GM18868 (cell line): ENCODE measurements at regions not wholly inside any gene's neighbourhood (a gene's known extent, or its start where the extent isn't known, plus 50 kb on each side); places are given as distances from the start of the nearest gene placed in this dataset.
A peak's percentile ranks its signal among the peaks of the same experiment; 100 is the strongest.

ENCODE experiments used
- ATAC-seq: cut with Tn5 transposase; IDR thresholded peaks from one replicate; pipeline ENCODE4 v1.9.1; 2021; ENCODE audit warnings: mild to moderate bottlenecking, moderate library complexity; ENCODE audit not compliant: unreplicated experiment

GRCh38 chr3:95055288-95055687 is 992.4 kb downstream of the NSUN3 start:
- ATAC-seq = no peak

DNA sequence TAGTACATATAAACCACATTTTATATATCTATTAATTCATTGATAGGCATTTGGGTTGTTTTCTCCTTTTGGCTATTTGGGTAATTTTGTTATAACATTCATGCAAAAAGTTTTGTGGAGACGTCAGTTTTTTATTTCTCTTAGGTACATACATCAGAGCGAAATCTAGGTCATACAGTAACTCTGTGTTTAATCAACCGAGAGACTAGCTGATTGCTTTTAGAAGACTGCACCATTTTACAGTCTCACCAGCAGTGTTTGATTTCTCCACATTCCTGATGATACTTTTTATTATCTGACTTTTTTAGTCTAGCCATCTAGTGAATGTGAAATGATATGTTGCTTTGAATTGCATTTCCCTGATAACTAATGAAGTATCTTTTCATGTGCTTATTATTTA is 1019.3 kb downstream of the NSUN3 start:
- no peak for ATAC-seq

GRCh38 chr3:95084738-95085137 is 1021.9 kb downstream of the NSUN3 start:
- ATAC-seq = no peak

DNA sequence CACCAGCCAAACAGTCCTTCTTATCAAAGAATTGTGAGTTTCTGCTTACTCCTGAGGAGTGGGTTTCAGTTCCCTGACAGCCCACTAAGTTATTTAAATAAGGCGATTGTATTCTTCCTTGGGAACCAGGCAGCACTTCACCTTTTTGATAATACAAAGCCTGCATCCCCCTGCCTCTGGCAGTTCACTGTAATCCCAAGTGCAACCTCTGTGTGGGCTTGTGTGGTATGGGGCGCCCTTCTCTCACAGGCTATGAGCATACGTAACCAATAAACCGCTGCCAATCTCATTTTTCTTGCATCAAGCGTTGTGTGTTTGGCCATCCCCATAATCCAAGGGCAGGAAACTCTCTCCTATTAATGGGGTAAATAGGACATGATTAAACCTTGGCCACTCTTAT is 1025.6 kb downstream of the NSUN3 start:
- no peak for ATAC-seq

- no peak for ATAC-seq
Measured at GRCh38 chr3:95097493-95097892, 1034.6 kb downstream of the NSUN3 start.

DNA sequence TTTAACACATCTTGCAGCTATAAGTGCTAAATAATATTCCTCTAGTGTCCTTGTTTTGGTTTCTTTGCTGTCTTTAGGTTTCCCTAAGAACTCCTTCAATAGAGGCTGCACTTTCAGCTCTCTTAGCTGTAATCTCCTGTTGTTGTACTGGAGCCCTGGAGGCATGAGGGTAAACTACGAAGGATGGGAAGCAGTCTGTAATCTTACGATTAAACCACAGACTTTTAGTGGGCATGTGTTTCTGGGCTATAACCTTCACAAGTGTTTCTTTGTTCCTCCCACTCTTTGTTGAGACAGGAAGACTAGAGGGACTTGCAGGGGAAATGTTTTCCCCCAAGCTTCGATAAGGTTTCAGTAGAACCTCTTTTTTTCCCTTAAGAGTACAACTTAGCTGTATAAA is 1058.1 kb downstream of the NSUN3 start:
- no peak for ATAC-seq

DNA sequence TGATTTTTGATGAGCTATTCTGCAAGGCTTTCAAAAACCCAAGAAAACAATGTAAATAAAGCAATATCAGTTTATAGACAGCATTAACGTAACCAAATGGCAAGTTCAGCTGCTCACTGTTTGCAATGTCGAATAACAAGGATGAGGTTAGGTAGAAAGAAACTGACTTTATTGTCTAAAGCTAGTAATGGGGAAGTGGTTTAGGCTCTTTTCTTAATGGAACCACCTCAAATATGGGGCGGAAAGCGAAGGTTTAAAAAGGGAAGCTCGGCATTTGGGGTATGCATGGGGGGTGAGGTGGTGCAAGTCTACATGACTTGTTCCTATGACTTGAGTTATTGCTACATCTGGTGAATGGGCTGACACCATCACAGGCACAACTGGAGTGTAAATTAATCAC is 1060.2 kb downstream of the NSUN3 start:
- no peak for ATAC-seq

- no peak for ATAC-seq
Measured at GRCh38 chr3:95134693-95135413, 1072.0 kb downstream of the NSUN3 start.

DNA sequence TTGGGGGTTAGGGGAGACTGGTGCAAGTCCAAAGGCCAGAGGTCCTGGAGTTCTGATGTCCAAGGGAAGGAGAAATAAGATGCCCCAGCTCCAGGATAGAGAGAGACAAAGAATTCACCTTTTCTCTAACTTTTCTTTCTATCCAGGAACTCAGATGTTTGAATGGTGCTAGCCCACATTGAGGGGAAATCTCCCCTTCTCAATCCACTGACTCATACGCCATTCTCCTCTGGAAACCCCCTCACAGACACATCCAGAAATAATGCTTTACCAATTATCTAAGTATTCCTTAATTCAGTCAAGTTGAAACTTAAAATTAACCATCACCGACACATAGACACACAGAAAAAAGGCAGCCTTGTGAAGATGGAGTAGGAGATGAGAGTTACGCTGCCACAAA is 1085.2 kb downstream of the NSUN3 start:
- peak; percentile 82 for ATAC-seq

- no peak for ATAC-seq
Measured at GRCh38 chr3:95151590-95151989, 1088.7 kb downstream of the NSUN3 start.

DNA sequence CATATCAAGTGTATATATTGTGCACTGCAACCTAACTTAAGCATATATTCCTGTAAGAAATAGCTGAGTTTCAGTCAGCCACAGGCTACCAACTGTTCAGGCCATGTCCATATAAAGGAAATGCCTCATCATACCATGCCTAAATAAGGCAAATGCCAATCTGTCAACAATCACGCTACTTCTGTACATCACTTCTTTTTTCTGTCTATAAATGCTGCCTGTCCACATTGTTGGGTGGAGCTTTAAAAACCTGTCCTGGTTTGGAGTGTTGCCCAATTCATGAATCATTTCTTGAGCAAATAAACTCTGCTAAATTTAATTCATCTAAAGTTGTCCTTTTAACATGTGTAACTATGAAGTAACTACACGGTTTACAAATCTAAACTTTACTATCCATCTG is 1091.9 kb downstream of the NSUN3 start:
- no peak for ATAC-seq

DNA sequence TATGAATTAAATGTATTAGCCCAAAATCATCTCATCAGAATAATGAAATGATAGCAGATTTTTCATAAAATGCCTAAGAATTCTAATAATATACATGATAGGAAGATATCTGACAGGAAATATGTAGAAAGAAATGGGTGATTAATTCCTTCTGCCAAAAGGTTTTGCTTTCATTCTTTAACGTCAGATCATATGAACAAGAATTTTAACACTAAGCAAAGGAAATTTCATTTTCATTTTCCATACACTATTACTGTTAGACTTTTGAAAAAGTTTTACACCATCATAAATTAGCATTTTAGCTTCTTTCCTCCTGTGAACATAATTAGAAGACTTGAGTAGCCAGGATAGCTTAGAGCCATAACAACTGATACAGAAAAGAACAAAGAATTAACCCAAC is 1099.9 kb downstream of the NSUN3 start:
- no peak for ATAC-seq

- ATAC-seq = no peak
Measured at GRCh38 chr3:95167748-95168147, 1104.9 kb downstream of the NSUN3 start.

- no peak for ATAC-seq
Measured at GRCh38 chr3:95168526-95168925, 1105.7 kb downstream of the NSUN3 start.

DNA sequence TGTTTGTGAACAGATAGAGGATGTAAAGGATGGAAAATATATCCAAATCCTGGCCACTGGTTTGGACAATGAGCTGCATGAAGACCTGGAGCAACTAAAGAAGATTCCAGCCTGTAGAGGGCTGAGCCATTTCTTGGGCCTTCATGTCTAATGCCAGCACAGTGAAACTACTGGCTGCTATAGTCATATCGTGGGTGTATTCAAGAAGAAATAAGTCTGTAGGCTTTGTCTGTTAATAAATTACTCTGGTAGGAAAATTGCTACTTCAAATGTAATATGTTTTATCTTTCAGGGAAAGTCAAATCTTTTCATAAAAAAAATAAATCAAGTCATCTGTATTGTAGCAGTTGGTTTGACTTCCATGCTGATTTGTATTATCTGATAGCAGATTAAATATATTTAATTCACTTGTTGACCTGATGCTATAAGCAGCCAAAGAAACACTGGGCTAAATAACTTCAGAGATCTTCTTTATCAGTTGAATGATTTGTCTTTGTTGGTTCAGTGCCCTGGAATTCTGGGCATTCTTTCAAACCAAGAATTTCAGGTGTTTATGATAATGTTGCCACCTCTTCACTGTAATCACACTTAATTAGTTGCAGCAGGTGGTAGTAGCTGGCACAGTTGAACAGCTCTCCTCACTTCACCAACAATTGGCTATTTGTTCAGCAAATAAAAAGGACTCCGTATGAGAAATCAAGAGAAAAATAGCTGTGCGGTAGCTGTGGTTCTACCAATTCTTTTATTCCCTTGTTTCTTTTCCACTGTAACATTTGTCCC is 1109.5 kb downstream of the NSUN3 start:
- ATAC-seq = no peak

- ATAC-seq = no peak
Measured at GRCh38 chr3:95177096-95177495, 1114.2 kb downstream of the NSUN3 start.

DNA sequence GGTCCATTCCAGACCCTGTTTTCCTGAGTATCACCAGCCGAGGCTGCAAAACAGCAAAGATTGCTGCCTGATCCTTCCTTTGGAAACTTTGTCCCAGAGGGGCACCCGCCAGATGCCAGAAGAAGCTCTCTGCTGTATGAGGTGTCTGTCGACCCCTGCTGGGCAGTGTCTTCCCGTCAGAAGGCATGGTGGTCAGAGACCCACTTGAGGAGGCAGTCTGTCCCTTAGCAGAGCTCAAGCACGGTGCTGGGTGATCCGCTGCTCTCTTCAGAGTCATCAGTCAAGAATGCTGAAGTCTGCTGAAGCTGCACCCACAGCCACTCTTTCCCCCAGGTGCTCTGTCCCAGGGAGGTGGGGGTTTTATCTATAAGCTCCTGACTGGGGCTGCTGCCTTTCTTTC is 1121.2 kb downstream of the NSUN3 start:
- ATAC-seq = no peak

DNA sequence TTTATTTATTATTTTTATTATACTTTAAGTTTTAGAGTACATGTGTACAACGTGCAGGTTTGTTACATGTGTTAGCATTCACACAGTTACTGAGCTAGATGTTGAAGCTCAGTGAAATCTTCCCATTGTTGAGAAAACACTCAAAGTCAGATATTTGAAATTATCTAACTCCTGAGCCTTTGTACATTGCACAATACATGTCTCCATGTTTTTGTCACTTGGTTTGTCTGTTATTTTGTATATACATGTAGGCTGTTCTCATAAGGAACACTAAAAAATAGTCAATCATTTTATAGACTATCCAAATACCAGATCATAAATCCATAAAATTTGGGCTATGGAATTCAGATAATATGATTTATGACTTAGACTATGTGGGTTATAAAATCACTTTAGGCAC is 1126.5 kb downstream of the NSUN3 start:
- no peak for ATAC-seq

DNA sequence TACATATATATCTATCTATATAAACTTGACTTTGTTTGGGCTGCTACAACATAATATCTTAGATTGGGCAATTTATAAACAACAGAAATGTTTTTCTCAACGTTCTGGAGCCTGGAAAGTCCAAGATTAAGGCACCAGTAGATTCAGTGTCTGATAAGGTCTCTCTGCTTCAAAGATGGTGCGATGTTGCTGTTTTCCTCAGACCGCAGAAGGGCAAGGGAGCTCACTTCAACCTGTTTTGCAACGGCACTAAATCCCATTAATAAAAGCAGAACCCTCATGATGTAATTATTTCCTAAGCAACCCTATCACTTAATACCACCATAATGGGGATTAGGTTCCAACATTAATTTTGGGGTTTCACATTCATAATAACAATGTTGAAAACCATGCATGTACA is 1134.8 kb downstream of the NSUN3 start:
- no peak for ATAC-seq

GRCh38 chr3:95200384-95200783 is 1137.5 kb downstream of the NSUN3 start:
- ATAC-seq = no peak

DNA sequence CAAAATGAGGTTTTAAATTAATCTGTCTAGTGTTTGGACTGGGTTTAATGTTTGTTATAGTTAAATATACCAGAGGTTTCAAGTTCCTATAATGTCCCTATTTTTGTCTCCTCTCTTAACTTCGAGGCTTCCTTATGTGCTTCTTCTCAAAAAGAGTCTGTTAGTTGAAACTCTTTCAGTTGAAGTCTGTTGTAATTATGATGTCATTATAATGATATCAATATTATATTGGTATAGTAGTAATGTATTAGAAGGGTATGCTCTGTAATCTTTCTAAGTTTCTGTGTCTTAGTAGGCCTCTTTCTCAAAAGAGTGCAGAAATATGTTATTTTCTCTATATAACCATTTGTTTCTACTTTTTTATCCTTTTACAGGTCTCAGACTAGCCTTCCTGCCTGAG is 1148.0 kb downstream of the NSUN3 start:
- no peak for ATAC-seq

GRCh38 chr3:95212117-95212516 is 1149.3 kb downstream of the NSUN3 start:
- peak; percentile 80 for ATAC-seq
